Fibroblast of lung (primary cell): ENCODE measurements at regions not wholly inside any gene's neighbourhood (a gene's known extent, or its start where the extent isn't known, plus 50 kb on each side); places are given as distances from the start of the nearest gene placed in this dataset.

Source experiments
- DNase-seq, 2 donors: peaks; one replicate each; pipeline versions ENCODE4 v3.0.0 to v3.0.0-alpha.2; 2010; ENCODE audit warnings: low read depth in 2 of 2
- H2AFZ ChIP-seq: 2 replicates; pipeline ENCODE4 v1.5.1; 2012; ENCODE audit warnings: low read length, control low read depth, inconsistent platforms
- H3K27ac ChIP-seq: 2 replicates; pipeline ENCODE4 v1.5.1; 2011; ENCODE audit warnings: low read length, control low read depth; ENCODE audit not compliant: insufficient read depth
- H3K27me3 ChIP-seq: 2 replicates; pipeline ENCODE4 v1.5.1; 2011; ENCODE audit warnings: mild to moderate bottlenecking, low read length; ENCODE audit not compliant: control insufficient read depth, insufficient read depth
- H3K36me3 ChIP-seq: 2 replicates; pipeline ENCODE4 v1.5.1; 2011; ENCODE audit warnings: low read length; ENCODE audit not compliant: control insufficient read depth, insufficient read depth
- H3K4me1 ChIP-seq: 2 replicates; pipeline ENCODE4 v1.5.1; 2011; ENCODE audit warnings: low read length; ENCODE audit not compliant: control insufficient read depth, insufficient read depth; ENCODE audit errors: extremely low read depth
- H3K4me2 ChIP-seq: 2 replicates; pipeline ENCODE4 v1.5.1; 2011; ENCODE audit warnings: low read length, control low read depth; ENCODE audit not compliant: insufficient read depth; ENCODE audit errors: extremely low read depth
- H3K4me3 ChIP-seq, 4 experiments: fragments of 200-600 bp in 1 of 4; sonication (generic) in 1 of 4; replicated peaks in 1 of 4; 2 replicates each; pipeline ENCODE4 v1.5.1; 2011 to 2016; ENCODE audit warnings: low read length in 4 of 4, low read depth in 3 of 4, mild to moderate bottlenecking in 3 of 4, control low read depth in 2 of 4, inconsistent platforms in 1 of 4, mixed read lengths in 1 of 4; ENCODE audit not compliant: insufficient read depth in 1 of 4; ENCODE audit errors: control extremely low read depth in 1 of 4
- H3K79me2 ChIP-seq: 2 replicates; pipeline ENCODE4 v1.5.1; 2012; ENCODE audit warnings: mild to moderate bottlenecking, low read length, inconsistent platforms; ENCODE audit not compliant: control insufficient read depth, insufficient read depth
- H3K9ac ChIP-seq: 2 replicates; pipeline ENCODE4 v1.5.1; 2011; ENCODE audit warnings: mild to moderate bottlenecking, low read length, control low read depth; ENCODE audit not compliant: insufficient read depth
- H3K9me3 ChIP-seq: 2 replicates; pipeline ENCODE4 v1.5.1; 2012; ENCODE audit warnings: low read depth, low read length; ENCODE audit not compliant: control insufficient read depth, insufficient read depth
- H4K20me1 ChIP-seq: 2 replicates; pipeline ENCODE4 v1.5.1; 2011; ENCODE audit warnings: low read length; ENCODE audit not compliant: control insufficient read depth, insufficient read depth; ENCODE audit errors: extremely low read depth
- EZH2 ChIP-seq: IDR thresholded peaks from 2 replicates; pipeline ENCODE4 v1.5.1; 2012; ENCODE audit warnings: low read length, control low read depth, mild to moderate bottlenecking; ENCODE audit errors: missing control alignments
- TF ChIP-seq, protein P1 (sequence below), 2 donors: IDR thresholded peaks in 1 of 2; conservative IDR thresholded peaks in 1 of 2; 1 replicate in 1 of 2; 2 replicates in 1 of 2; pipeline ENCODE4 v1.5.1; 2011 to 2012; ENCODE audit warnings: low read length in 2 of 2, control low read depth in 1 of 2, inconsistent platforms in 1 of 2, low read depth in 1 of 2, mild to moderate bottlenecking in 1 of 2

DNA sequence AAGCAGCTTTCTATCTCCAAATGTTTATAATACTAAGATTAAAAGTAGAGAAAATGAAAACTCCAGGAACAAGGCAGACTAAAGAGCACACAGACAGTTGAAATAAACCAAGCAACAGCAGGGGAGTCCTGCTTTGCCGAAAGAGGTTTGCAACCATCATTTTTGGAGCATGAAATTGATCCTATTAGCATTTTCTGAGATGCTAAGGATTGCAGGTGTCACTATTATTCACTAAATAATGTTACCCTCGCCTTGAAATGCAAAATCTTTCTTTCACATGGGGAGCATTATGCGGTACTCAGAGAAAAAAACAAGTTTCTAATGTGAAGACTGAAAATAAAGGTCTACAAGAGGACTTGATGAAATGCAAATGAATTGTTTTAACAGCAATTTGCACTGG, 81.7 kb upstream of the DNAJC10 start:
- no peak overlapping the region for H3K4me2 ChIP-seq
- no peak overlapping the region for H3K4me3 ChIP-seq
- no peaks in the 10 kb centered on the region for H3K27me3 ChIP-seq
- no peak overlapping the region for H3K27ac ChIP-seq
- no peaks in the 10 kb centered on the region for H3K79me2 ChIP-seq
- no peak for DNase-seq
- no peaks in the 10 kb centered on the region for H3K36me3 ChIP-seq
- H3K9me3 ChIP-seq, result no peaks in the 10 kb centered on the region
- H3K4me1 ChIP-seq, result no peaks in the 10 kb centered on the region
- TF ChIP-seq, protein P1, sequence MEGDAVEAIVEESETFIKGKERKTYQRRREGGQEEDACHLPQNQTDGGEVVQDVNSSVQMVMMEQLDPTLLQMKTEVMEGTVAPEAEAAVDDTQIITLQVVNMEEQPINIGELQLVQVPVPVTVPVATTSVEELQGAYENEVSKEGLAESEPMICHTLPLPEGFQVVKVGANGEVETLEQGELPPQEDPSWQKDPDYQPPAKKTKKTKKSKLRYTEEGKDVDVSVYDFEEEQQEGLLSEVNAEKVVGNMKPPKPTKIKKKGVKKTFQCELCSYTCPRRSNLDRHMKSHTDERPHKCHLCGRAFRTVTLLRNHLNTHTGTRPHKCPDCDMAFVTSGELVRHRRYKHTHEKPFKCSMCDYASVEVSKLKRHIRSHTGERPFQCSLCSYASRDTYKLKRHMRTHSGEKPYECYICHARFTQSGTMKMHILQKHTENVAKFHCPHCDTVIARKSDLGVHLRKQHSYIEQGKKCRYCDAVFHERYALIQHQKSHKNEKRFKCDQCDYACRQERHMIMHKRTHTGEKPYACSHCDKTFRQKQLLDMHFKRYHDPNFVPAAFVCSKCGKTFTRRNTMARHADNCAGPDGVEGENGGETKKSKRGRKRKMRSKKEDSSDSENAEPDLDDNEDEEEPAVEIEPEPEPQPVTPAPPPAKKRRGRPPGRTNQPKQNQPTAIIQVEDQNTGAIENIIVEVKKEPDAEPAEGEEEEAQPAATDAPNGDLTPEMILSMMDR (conservative IDR thresholded peaks at IDR 0.05 in 1 of 2, IDR thresholded peaks at IDR 0.05 in 1 of 2; ENCODE audit: low read depth in 1 of 2, low read length in 2 of 2), result no peak
- TF ChIP-seq EZH2, result no peak
- no peak overlapping the region for H3K9ac ChIP-seq
- no peaks in the 10 kb centered on the region for H4K20me1 ChIP-seq
- no peak overlapping the region for H2AFZ ChIP-seq

DNA sequence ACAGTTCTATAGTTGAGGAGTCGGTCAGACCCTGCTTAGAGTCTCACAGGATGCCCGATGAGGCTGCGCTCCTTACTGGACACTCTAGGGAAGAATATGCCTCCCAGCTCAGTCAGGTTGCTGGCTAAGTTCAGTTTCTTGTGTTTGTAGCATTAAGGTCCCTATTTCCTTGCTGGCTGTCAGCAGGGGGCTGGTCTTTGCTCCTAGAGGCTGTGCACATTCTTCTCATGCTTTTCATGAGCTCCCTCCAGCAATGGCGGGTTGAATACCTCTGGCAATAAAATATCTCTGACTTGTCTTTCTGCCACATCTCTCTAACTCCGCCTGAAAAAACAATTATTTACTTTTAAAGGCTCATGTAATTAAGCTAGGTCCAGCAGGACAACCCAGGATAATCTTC, 79.4 kb upstream of the DNAJC10 start:
- Histone ChIP-seq H3K79me2 (no peaks in the 10 kb centered on the region), H3K9ac (no peak overlapping the region), H3K27me3 (no peaks in the 10 kb centered on the region), H3K4me2 (no peak overlapping the region), H3K36me3 (no peaks in the 10 kb centered on the region), H3K9me3 (no peaks in the 10 kb centered on the region), H3K4me3 (no peak overlapping the region), H3K4me1 (no peaks in the 10 kb centered on the region), H3K27ac (no peak overlapping the region), H4K20me1 (no peaks in the 10 kb centered on the region), H2AFZ (no peak overlapping the region)
- DNase-seq, result no peak
- no peak for TF ChIP-seq EZH2
- TF ChIP-seq, protein P1 (conservative IDR thresholded peaks at IDR 0.05 in 1 of 2, IDR thresholded peaks at IDR 0.05 in 1 of 2; ENCODE audit: low read depth in 1 of 2, low read length in 2 of 2), result no peak

DNA sequence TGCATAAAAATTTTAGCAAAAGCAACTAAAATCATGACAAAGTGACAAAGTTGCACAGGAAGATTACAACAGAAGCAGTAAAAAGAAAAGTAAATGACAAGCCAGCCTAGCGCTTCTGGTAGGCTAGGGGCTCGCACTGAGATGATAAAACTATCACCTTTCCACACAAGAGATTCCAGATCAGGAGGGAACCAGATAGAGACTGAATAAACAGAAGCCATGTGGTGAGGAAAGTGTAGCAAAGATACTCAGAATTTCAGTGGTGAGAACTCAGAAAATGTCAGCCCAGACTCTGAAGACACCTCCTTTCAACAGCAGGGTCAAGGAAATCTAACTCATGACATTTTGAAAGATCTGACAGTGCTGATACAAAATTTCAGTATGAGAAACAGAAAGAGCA, 77.4 kb upstream of the DNAJC10 start:
- DNase-seq, result no peak
- H3K4me2 ChIP-seq, result no peak overlapping the region
- H3K36me3 ChIP-seq, result no peaks in the 10 kb centered on the region
- TF ChIP-seq, protein P1 (conservative IDR thresholded peaks at IDR 0.05 in 1 of 2, IDR thresholded peaks at IDR 0.05 in 1 of 2; ENCODE audit: low read depth in 1 of 2, low read length in 2 of 2), result no peak
- TF ChIP-seq EZH2, result no peak
- H3K27ac ChIP-seq, result no peak overlapping the region
- H3K79me2 ChIP-seq, result no peaks in the 10 kb centered on the region
- H3K9me3 ChIP-seq, result no peaks in the 10 kb centered on the region
- H3K4me1 ChIP-seq, result no peaks in the 10 kb centered on the region
- no peak overlapping the region for H3K9ac ChIP-seq
- H3K4me3 ChIP-seq, result no peak overlapping the region
- no peak overlapping the region for H2AFZ ChIP-seq
- H3K27me3 ChIP-seq, result no peaks in the 10 kb centered on the region
- H4K20me1 ChIP-seq, result no peaks in the 10 kb centered on the region
